Gastroesophageal sphincter (tissue), 4 donors: ENCODE measurements at regions not wholly inside any gene's neighbourhood (a gene's known extent, or its start where the extent isn't known, plus 50 kb on each side); places are given as distances from the start of the nearest gene placed in this dataset.

ENCODE experiments used
- ATAC-seq: fragments of 150-250 bp; one replicate; pipeline ENCODE4 v1.9.1; 2016; ENCODE audit warnings: mild to moderate bottlenecking, moderate library complexity
- H3K27ac ChIP-seq, 4 donors: fragments of 200-600 bp; sonication (generic) in 3 of 4; 1 replicate in 3 of 4; 2 replicates in 1 of 4; pipeline ENCODE4 v1.5.1; 2016 to 2019
- H3K27me3 ChIP-seq: fragments of 200-600 bp; sonication (generic); one replicate; pipeline ENCODE4 v1.5.1; 2019
- H3K36me3 ChIP-seq, 2 donors: fragments of 200-600 bp; sonication (generic); one replicate each; pipeline ENCODE4 v1.5.1; 2019; ENCODE audit warnings: control low read depth in 1 of 2
- H3K4me1 ChIP-seq, 3 donors: fragments of 200-600 bp; sonication (generic); 1 replicate in 2 of 3; 2 replicates in 1 of 3; pipeline ENCODE4 v1.5.1; 2016 to 2019; ENCODE audit warnings: control low read depth in 2 of 3
- H3K4me3 ChIP-seq, 2 donors: fragments of 200-600 bp; sonication (generic); one replicate each; pipeline ENCODE4 v1.5.1; 2019; ENCODE audit warnings: mild to moderate bottlenecking in 1 of 2, moderate library complexity in 1 of 2
- H3K9me3 ChIP-seq, 3 donors: fragments of 200-600 bp; sonication (generic); one replicate each; pipeline ENCODE4 v1.5.1; 2017 to 2019; ENCODE audit warnings: control low read depth in 2 of 3
- CTCF ChIP-seq, 4 experiments: fragments of 200-600 bp in 2 of 4; fragments of 450-650 bp in 2 of 4; sonication (generic) in 1 of 4; IDR thresholded peaks; one replicate each; pipeline ENCODE4 v1.5.1; 2017 to 2019; ENCODE audit warnings: antibody characterized with exemption in 4 of 4, mild to moderate bottlenecking in 2 of 4, moderate library complexity in 2 of 4
- EP300 ChIP-seq: sonication (generic); formaldehyde crosslinking; IDR thresholded peaks from one replicate; pipeline ENCODE4 v1.6.1; 2017; ENCODE audit warnings: antibody characterized with exemption, mild to moderate bottlenecking
- POLR2A ChIP-seq, 2 donors: fragments of 450-650 bp; IDR thresholded peaks; one replicate each; pipeline ENCODE4 v1.6.1; 2017; ENCODE audit warnings: antibody characterized with exemption in 2 of 2, mild to moderate bottlenecking in 2 of 2, moderate library complexity in 1 of 2
- POLR2AphosphoS5 ChIP-seq: sonication (generic); formaldehyde crosslinking; IDR thresholded peaks from one replicate; pipeline ENCODE4 v1.6.1; 2017; ENCODE audit warnings: antibody characterized with exemption
- WGBS, 2 donors: methylation state at CpG; one replicate each; pipeline ENCODE4 v1.1.5; 2018; ENCODE audit warnings: low coverage in 1 of 2; 5-methylcytosine and 5-hydroxymethylcytosine counted together

- Histone ChIP-seq H3K4me3 (no peak overlapping the region), H3K36me3 (no peaks in the 10 kb centered on the region), H3K4me1 (peaks cover 0 to 11% (median 0%) of the 10 kb centered on the region in 3 donors), H3K27ac (no peak overlapping the region), H3K9me3 (no peaks in the 10 kb centered on the region), H3K27me3 (peaks cover 8% of the 10 kb centered on the region)
- no peak for ATAC-seq
- TF ChIP-seq CTCF (IDR thresholded peaks at IDR 0.05) (no peak), POLR2A (IDR thresholded peaks at IDR 0.05) (no peak), POLR2AphosphoS5 (no peak), EP300 (no peak)
- 73 to 79% methylated on average over 4 to 5 of the region's 11 CpGs for WGBS, 2 donors
These were observed 132.1 kb upstream of the SPACA7 start for GRCh38 chr13:112244061-112244460.

GRCh38 chr13:112244495-112245177 is 131.5 kb upstream of the SPACA7 start:
- Histone ChIP-seq H3K36me3 (no peaks in the 10 kb centered on the region), H3K27ac (no peak overlapping the region), H3K27me3 (peaks cover 8% of the 10 kb centered on the region), H3K4me1 (peaks cover 0 to 12% (median 0%) of the 10 kb centered on the region in 3 donors), H3K9me3 (no peaks in the 10 kb centered on the region), H3K4me3 (no peak overlapping the region)
- no peak for ATAC-seq
- WGBS, 2 donors = 88 to 90% methylated on average over 2 to 10 of the region's 16 CpGs
- TF ChIP-seq POLR2AphosphoS5 (no peak), POLR2A (IDR thresholded peaks at IDR 0.05) (no peak), CTCF (IDR thresholded peaks at IDR 0.05) (no peak), EP300 (no peak)

- Histone ChIP-seq H3K9me3 (no peaks in the 10 kb centered on the region), H3K27me3 (peaks cover 8% of the 10 kb centered on the region), H3K4me3 (no peak overlapping the region), H3K27ac (no peak overlapping the region), H3K4me1 (peaks cover 0 to 12% (median 0%) of the 10 kb centered on the region in 3 donors), H3K36me3 (no peaks in the 10 kb centered on the region)
- TF ChIP-seq POLR2A (IDR thresholded peaks at IDR 0.05) (no peak), POLR2AphosphoS5 (no peak), EP300 (no peak), CTCF (IDR thresholded peaks at IDR 0.05) (no peak)
- 100% methylated on average over 1 of the region's 25 CpGs for WGBS, 2 donors
- no peak for ATAC-seq
These were observed 130.9 kb upstream of the SPACA7 start for GRCh38 chr13:112245179-112245724.

- WGBS, 2 donors = 79 to 100% methylated on average over 1 to 8 of the region's 9 CpGs
These were observed 130.2 kb upstream of the SPACA7 start for GRCh38 chr13:112245989-112246388.

More at GRCh38 chr13:112245989-112246388, 130.2 kb upstream of the SPACA7 start:
- ATAC-seq = no peak
- Histone ChIP-seq H3K27ac (no peak overlapping the region), H3K4me3 (no peak overlapping the region), H3K36me3 (no peaks in the 10 kb centered on the region), H3K27me3 (peaks cover 7% of the 10 kb centered on the region), H3K4me1 (peaks cover 0 to 12% (median 0%) of the 10 kb centered on the region in 3 donors), H3K9me3 (no peaks in the 10 kb centered on the region)
- TF ChIP-seq EP300 = no peak
- TF ChIP-seq POLR2A (IDR thresholded peaks at IDR 0.05) = no peak
- TF ChIP-seq CTCF (IDR thresholded peaks at IDR 0.05) = no peak
- no peak for TF ChIP-seq POLR2AphosphoS5
